SK-N-SH (cell line): ENCODE measurements at regions not wholly inside any gene's neighbourhood (a gene's known extent, or its start where the extent isn't known, plus 50 kb on each side); places are given as distances from the start of the nearest gene placed in this dataset.

Experiments
- CTCF ChIP-seq: fragments of 200-600 bp; sonication (generic); IDR thresholded peaks from 2 replicates; pipeline ENCODE4 v1.6.1; 2017; ENCODE audit warnings: antibody characterized with exemption, mild to moderate bottlenecking, moderate library complexity
- EZH2phosphoT487 ChIP-seq: fragments of 200-600 bp; sonication (generic); IDR thresholded peaks from 2 replicates; pipeline ENCODE4 v1.6.1; 2017; ENCODE audit warnings: low read depth, mixed run types, mild to moderate bottlenecking, antibody characterized with exemption, moderate library complexity, borderline replicate concordance
- POLR2AphosphoS5 ChIP-seq: IDR thresholded peaks from 2 replicates; pipeline ENCODE4 v1.6.1; 2012; ENCODE audit warnings: low read depth, low read length
- RAD21 ChIP-seq: IDR thresholded peaks from 2 replicates; pipeline ENCODE4 v1.6.1; 2012; ENCODE audit warnings: mild to moderate bottlenecking, low read length
- SIN3A ChIP-seq: IDR thresholded peaks from 2 replicates; pipeline ENCODE4 v1.6.1; 2012; ENCODE audit warnings: low read depth, mild to moderate bottlenecking, low read length, moderate library complexity, borderline replicate concordance

- no peak for TF ChIP-seq CTCF
- TF ChIP-seq RAD21 = no peak
- TF ChIP-seq POLR2AphosphoS5 = no peak
- no peak for TF ChIP-seq SIN3A
- TF ChIP-seq EZH2phosphoT487 = no peak
Observed at GRCh38 chr12:92056290-92056689, 89.4 kb downstream of the BTG1 start.
